ENCODE measurements at regions not wholly inside any gene's neighbourhood (a gene's known extent, or its start where the extent isn't known, plus 50 kb on each side); places are given as distances from the start of the nearest gene placed in this dataset.

DNA sequence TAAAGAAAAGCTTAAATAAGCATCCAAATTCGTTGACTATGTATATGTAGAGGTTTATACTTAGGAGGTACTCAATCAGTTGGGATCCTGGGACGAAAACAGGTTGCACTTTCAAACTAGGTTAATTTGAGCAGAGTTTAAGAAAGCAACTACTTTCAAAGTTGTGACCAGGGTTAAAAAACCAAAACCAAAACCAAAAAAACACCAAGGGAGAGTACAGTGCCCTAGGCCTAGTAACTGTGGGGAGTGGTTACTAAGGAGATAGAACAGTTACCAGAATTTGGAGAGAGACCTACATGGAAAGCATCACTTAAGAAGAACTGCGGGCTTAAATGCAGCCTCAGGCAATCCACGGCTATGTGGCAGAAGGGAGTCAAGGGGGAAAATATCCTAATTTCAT, 148.3 kb downstream of the JRKL start:
- Histone ChIP-seq H3K4me2 (ENCODE audit: low read depth, low read length) (no peak overlapping the region), H3K23ac (ENCODE audit: low read depth, low read length) (no peak overlapping the region), H3K4me3 (ENCODE audit: insufficient read depth, low read depth, low read length) (no peak overlapping the region), H2AK9ac (replicated peaks; ENCODE audit: low read depth, low read length, poor library complexity) (no peak overlapping the region), H4K8ac (ENCODE audit: low read depth in 2 of 2, low read length in 2 of 2) (no peak overlapping the region), H3K9me3 (ENCODE audit: control insufficient read depth, insufficient read depth, low read length) (no peaks in the 10 kb centered on the region), H2BK15ac (ENCODE audit: low read depth, low read length) (no peak overlapping the region), H3K56ac (ENCODE audit: extremely low read depth, insufficient read depth, low read length) (no peak overlapping the region), H3K27ac (ENCODE audit: insufficient read depth, low read length) (no peak overlapping the region), H4K20me1 (ENCODE audit: insufficient read depth, low read length) (no peaks in the 10 kb centered on the region), H3K14ac (replicated peaks; ENCODE audit: low read depth, low read length) (no peak overlapping the region), H4K91ac (ENCODE audit: insufficient read depth, low read depth, low read length) (no peak overlapping the region), H3K79me1 (ENCODE audit: low read depth in 1 of 2, low read length in 2 of 2) (no peaks in the 10 kb centered on the region), H3K4me1 (ENCODE audit: control insufficient read depth, insufficient read depth, low read length) (no peaks in the 10 kb centered on the region), H3K36me3 (ENCODE audit: control insufficient read depth, insufficient read depth, low read length) (no peaks in the 10 kb centered on the region), H2BK5ac (ENCODE audit: low read depth, low read length, poor library complexity, severe bottlenecking) (no peak overlapping the region), H4K5ac (ENCODE audit: low read depth, low read length) (no peak overlapping the region), H2AFZ (replicated peaks; ENCODE audit: low read length, poor library complexity) (no peak overlapping the region), H3K9me1 (ENCODE audit: insufficient read depth, low read length) (no peaks in the 10 kb centered on the region), H3K4ac (ENCODE audit: low read depth, low read length) (no peak overlapping the region), H3K27me3 (ENCODE audit: control insufficient read depth, insufficient read depth, low read length) (no peaks in the 10 kb centered on the region), H3K9ac (ENCODE audit: low read depth, low read length) (no peak overlapping the region), H2AK5ac (ENCODE audit: low read depth, low read length) (no peak overlapping the region), H2BK120ac (ENCODE audit: low read depth, low read length) (no peak overlapping the region), H2BK20ac (ENCODE audit: low read depth, low read length) (no peak overlapping the region), H3K18ac (ENCODE audit: low read depth, low read length) (no peak overlapping the region)
- dilution Hi-C loops (cut with HindIII; ENCODE audit: low sequenced_read_pairs, unreplicated experiment) (no loop called here), intact Hi-C loops (cut with micrococcal nuclease) (no loop called here), in situ Hi-C loops (cut with MboI; ENCODE audit: low sequenced_read_pairs) (no loop called here)
- ATAC-seq (ENCODE audit: low read depth) (no peak), DNase-seq (no peak)
- TF ChIP-seq SMC3 (IDR thresholded peaks at IDR 0.05; ENCODE audit: low read depth, low read length) (no peak), RAD21 (IDR thresholded peaks at IDR 0.05; ENCODE audit: low read length) (no peak), CHD1 (IDR thresholded peaks at IDR 0.05; ENCODE audit: low read depth, low read length) (no peak), NFE2L2 (IDR thresholded peaks at IDR 0.05; ENCODE audit: low read depth, low read length) (no peak), MAFK (IDR thresholded peaks at IDR 0.05; ENCODE audit: low read depth, low read length) (no peak)
- POLR2A ChIA-PET (ENCODE audit: unreplicated experiment): no interaction called here
- CTCF ChIA-PET: no interaction called here
- BruUV-seq (replicated peaks): no TSS peak
- no CpG with 5 or more reads among the region's 4 CpGs for WGBS, 2 experiments (ENCODE audit: extremely low coverage in 2 of 2, insufficient read length in 1 of 2)

Data from IMR-90 (cell line).